ENCODE measurements at regions not wholly inside any gene's neighbourhood (a gene's known extent, or its start where the extent isn't known, plus 50 kb on each side); places are given as distances from the start of the nearest gene placed in this dataset.

- DNase-seq, result no peak
These were observed 59.3 kb downstream of the DDIT4L start for GRCh38 chr4:100130964-100131363.

- DNase-seq, result no peak
These were observed 59.8 kb downstream of the DDIT4L start for GRCh38 chr4:100130491-100130890.

- no peak for DNase-seq
These were observed 60.5 kb downstream of the DDIT4L start for GRCh38 chr4:100129774-100130173.

GRCh38 chr4:100128338-100128737 lies 61.9 kb downstream of the DDIT4L start:
- DNase-seq, result no peak

- DNase-seq, result no peak
These were observed 65.6 kb downstream of the DDIT4L start for GRCh38 chr4:100124715-100125114.

- DNase-seq, result no peak
These were observed 72.1 kb downstream of the DDIT4L start for GRCh38 chr4:100118181-100118580.

DNA sequence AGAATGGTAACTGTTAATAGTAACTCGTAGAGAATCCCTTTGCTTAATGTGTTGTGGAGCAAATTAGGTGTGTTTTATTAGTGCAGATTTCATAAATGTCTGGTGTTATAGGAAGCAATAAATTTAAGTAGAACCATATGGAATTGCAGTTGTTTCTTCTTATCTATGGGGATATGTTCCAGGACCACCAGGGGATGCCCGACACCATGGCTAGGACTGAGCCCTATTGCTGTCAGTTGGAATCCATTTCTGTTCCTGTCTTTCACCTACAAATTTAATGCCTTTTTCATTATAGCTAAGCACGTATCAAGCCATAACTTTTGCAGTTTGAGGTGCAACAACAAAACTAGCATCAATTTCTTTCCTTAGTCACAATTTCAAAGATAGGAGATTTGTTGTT lies 72.5 kb downstream of the DDIT4L start:
- no peak for DNase-seq

DNA sequence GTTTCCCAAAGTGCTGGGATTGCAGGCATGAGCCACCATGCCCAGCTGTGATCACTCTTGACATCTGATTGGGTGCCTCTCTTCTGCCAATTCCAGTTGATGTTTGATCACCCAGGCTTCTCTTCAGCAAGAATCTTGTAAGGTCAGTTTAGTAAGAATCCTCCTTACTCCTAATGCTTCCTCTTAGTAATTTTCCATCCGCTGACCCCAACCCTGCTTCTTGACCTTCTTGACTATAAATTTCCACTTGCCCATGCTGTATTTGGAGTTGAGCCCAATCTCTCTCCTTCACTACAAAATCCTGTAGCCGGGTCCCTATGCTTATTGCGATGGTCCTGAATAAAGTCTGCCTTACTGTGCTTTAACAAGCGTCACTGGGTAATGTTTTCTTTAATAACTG lies 75.4 kb downstream of the DDIT4L start:
- no peak for DNase-seq

- no peak for DNase-seq
These were observed 76.5 kb downstream of the DDIT4L start for GRCh38 chr4:100113732-100114131.

- DNase-seq, result no peak
These were observed 77.2 kb downstream of the DDIT4L start for GRCh38 chr4:100113096-100113495.

DNA sequence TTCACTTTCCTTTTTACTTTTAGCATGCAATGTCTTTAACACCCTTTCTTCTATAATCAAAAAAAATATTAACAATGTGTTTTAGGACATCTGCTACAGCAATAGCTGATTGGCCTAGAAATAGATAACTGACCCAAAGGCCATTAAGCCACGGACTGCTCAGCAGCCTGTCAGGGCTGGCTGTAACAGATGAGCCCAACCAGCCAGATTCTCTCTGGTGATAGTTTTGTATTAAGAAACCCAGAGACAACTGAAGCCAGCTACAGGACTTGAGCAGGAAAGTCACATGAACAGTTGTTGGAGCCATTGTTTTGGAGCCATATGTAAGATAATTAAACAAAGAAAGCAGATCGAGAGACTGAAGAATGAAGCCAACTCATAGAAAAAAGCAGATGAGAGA lies 80.3 kb downstream of the DDIT4L start:
- DNase-seq, result no peak

DNA sequence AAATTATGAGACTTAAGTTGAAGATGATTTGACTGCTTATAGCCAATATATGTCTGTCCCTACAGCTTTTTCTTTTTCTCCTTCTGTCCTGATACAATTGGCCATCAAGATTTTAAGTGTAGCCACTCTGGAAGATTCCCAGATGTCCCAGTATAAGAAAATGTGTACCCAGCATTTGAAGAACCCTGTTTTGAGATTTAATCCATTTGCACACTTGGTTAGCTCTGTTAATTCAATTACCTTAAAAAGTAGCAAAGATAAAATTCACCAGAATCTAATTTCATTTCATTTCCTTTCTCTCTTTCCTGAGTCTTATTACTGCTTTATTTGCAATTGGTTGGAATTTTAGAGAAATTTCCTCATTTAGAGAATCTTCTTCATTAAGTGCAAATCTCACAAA lies 81.4 kb downstream of the DDIT4L start:
- no peak for DNase-seq

DNA sequence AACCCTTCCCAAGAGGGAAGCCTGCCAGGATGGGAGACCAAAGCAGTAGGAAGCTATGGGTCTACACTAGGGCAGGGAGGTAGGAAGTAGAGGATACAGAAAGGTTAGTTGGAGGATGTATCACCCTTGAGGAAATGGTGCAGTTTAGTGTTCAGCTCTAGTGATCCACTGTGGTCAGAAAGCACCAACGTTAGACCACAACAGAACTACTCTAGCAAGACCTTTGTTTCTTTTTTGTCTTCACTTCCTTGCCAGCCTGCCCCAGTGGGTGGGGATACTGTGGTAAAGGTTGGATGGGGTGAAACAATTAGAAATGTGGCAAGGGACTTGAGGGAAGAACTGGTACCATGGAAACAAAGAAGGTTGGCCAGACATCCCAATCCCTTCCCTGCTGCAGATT lies 83.3 kb downstream of the DDIT4L start:
- DNase-seq, result no peak

DNA sequence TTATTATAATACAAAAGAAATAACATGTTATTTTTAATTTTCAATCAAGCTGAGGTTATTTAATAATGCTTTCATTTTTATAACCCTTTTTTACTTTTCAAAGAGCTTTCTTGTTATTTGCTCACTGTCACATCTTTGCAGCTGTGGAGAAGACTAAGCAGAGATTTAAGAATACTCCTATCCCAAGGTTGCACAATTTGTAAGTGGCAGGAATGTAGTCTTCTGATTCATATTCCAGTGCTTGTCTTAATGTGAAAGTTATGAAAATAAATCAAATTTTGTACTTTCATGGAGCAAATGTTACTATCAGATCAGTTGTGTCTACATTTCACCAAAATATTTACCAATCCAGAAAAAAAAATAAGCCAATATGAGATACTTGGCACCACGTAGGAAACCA lies 86.6 kb downstream of the DDIT4L start:
- DNase-seq, result no peak

DNA sequence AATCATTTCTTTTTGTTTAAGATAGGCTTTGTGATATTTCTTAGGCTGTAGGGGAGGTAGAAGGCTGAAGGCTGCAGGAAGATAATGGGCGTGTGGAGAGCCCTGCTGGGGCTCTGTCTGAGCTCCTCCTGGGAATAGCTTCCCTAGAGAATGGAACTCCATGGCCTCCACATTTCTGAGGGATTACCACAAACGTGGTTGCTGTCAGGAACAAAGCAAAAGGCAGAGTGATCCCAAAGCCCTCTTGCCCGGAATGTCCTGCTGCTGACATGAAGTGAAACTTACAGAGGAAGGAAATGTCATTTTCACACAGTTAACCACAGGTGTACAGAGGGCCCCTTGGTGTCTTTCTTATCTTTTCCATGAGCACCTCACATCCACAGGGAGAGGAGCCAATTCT lies 89.3 kb downstream of the DDIT4L start:
- DNase-seq, result no peak

DNA sequence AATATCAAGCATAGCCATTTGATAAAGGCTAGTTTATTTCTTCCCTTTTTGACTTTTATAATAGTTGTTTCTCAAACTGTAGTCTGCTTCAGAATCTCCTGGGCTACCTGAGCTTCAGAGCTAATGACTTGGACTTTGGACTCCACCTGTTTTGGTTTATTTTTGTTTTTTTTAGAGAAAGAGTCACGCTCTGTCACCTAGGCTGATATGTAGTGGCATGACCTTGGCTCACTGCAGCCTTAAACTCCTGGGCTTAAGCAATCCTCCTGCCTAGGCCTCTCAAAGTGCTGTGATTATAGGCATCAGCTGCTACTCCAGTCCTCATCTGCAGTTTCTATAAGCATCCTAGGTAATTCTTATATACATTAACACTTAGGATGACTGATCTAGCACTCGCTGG lies 90.5 kb downstream of the DDIT4L start:
- DNase-seq, result no peak

DNA sequence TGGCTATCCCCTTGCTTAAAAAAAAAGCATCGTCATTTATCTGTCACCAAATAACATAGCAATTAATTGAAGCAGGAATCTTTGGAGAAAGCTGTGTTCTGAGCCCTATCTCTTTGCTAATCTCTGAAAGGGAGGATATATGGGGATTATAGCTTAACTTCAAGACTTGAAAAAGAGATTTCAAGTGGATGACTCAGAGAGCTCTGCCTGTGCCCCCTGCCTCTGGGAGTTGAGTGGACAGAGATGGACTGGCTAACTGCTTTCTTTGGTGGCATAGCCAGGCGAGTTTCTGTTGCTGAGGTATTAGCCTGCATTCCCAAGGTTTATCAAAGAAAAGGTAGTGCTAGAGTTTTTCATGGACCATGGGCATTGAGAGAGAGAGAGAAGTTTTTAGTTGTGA lies 91.6 kb downstream of the DDIT4L start:
- DNase-seq, result no peak

DNA sequence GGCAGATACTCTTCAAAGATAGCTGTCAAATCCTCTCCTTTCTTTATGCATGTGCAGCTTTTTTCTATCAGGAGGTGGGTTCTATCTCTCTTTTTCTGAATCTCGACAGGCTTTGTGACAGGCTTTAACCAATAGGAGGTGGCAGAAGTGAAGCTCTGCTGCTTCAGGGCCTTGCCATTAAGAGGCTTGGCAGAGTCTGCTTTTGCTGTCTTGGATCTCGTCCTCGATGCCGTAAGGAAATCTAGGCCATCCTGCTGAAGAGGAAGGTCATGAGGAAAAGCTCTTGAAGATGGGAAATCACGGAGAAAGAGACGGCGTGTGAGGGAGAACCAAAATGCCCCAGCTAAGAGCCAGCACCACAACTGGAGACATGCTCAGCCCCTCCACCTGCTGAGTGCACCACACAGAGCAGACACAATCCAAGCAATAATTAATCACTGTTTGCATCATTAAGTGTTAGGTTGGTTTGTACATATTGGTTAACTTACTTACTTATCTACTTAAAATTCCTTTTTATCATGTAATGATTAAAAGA lies 92.2 kb downstream of the DDIT4L start:
- no peak for DNase-seq

DNA sequence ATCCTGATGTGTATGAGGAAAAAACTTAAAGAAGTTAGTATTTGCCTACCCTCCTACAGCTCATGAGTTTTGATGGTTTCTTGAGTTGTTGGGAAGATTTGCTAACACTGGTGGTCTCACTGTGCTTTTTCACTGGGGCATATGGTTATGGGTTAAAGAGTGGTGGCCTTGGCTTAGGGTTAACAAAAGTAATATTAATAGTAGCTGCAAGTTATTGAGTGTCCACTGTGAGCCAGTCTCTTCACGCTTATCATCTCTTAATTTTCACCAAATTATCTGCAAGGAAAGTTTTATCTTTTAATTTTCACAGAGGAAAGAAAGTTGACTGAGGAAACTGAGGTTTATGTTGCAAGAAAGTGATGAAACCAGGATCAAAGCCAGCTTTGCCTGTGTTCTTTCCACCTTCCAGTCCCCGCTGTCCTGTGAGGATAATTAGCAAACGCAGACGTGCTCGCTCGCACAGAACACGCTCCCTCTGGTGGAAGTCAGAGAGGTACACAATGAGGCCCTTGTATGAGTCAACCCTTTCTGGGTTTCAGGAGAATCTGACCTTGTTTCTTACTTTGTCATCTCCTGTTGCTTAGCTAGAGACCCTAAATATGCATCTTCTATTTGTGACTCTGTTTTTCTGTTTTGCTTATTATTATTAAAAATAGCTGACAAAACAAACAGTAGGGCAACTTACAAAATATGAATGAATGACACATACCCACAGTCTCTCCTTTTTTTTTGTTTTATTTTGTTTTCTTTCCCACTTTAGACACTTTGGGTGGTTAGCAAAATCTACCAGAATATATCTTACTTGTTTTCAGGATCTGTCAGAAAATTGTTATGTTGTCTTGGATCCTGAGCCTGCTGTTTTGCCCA lies 94.3 kb downstream of the DDIT4L start:
- peak in 4 of 6 experiments; percentile 1 to 17 (median 6) for DNase-seq

- DNase-seq, result peak; percentile 55 to 90 (median 82)
These were observed 97.0 kb downstream of the DDIT4L start for GRCh38 chr4:100093091-100093866.

- DNase-seq, result no peak
These were observed 102.5 kb downstream of the DDIT4L start for GRCh38 chr4:100087743-100088142.

DNA sequence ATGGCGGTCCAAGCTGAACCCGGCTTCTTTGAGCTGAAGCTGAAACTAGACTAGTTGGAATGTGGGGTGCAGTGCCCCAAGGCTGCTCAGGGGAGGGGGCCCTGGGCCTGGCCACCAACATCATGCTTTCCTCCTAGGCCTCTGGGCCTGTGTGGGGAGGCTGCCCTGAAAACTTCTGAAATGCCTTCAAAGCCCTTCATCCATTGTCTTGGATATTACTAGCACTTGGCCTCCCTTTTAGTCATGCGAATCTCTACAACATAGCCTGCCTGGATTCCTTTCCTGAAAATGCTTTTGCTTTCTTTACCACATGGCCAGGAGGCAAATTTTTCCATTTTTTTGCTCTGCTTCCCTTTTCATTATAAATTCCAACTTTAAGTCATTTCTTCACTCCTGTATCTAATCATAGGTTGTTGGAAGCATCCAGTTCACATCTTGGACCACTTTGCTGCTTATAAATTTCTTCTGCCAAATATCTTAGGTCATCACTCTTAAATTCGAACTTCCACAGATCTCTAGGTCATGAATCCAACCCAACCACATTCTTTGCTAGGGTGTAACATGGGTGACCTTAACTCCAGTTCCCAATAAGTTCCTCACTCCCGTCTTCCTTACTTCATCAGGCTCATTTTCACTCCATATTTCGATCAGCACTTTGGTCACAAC lies 103.4 kb downstream of the DDIT4L start:
- DNase-seq, result no peak

DNA sequence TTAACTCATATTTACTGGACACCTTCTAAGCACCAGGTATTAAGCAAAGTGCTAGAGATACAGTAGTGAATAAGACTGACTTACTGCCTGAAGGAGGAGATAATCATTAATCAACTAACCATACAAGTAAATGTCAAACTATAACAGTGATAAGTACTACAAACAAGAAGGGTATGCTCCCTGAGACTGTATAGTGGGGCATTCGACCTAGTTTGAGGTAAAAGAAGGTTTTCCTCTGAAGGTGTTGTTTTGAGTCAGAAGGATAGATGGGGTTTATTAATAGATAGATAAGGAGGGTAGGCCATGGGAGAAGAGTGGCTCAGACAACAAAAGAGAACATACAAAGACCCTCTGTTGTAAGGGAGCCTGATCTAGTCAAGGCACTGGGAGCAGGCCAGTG lies 105.4 kb downstream of the DDIT4L start:
- no peak for DNase-seq
